GM21515 (cell line): ENCODE measurements at regions not wholly inside any gene's neighbourhood (a gene's known extent, or its start where the extent isn't known, plus 50 kb on each side); places are given as distances from the start of the nearest gene placed in this dataset.

Experiments used
- ATAC-seq: cut with Tn5 transposase; IDR thresholded peaks from one replicate; pipeline ENCODE4 v1.9.1; 2021; ENCODE audit not compliant: unreplicated experiment

- ATAC-seq: peak; percentile 91
These were observed 275.5 kb downstream of the SS18 start for GRCh38 chr18:25814841-25815458.

- no peak for ATAC-seq
These were observed 277.3 kb downstream of the SS18 start for GRCh38 chr18:25813110-25813509.

GRCh38 chr18:25810736-25811135 lies 279.7 kb downstream of the SS18 start:
- ATAC-seq: no peak

- ATAC-seq: no peak
These were observed 284.5 kb downstream of the SS18 start for GRCh38 chr18:25805939-25806338.

- no peak for ATAC-seq
These were observed 285.1 kb downstream of the SS18 start for GRCh38 chr18:25805323-25805722.

GRCh38 chr18:25799231-25799630 lies 291.2 kb downstream of the SS18 start:
- ATAC-seq: no peak

- no peak for ATAC-seq
These were observed 292.4 kb downstream of the SS18 start for GRCh38 chr18:25798046-25798445.

GRCh38 chr18:25795213-25795612 lies 295.2 kb downstream of the SS18 start:
- ATAC-seq: no peak

- no peak for ATAC-seq
These were observed 303.1 kb downstream of the SS18 start for GRCh38 chr18:25787276-25787675.

GRCh38 chr18:25786758-25787157 lies 303.7 kb downstream of the SS18 start:
- ATAC-seq: no peak

- ATAC-seq: no peak
These were observed 310.3 kb downstream of the SS18 start for GRCh38 chr18:25780105-25780504.

GRCh38 chr18:25771796-25772195 lies 318.6 kb downstream of the SS18 start:
- no peak for ATAC-seq

- ATAC-seq: no peak
These were observed 325.6 kb downstream of the SS18 start for GRCh38 chr18:25764777-25765176.

GRCh38 chr18:25759111-25759510 lies 331.3 kb downstream of the SS18 start:
- no peak for ATAC-seq

- no peak for ATAC-seq
These were observed 346.7 kb downstream of the SS18 start for GRCh38 chr18:25743646-25744151.

GRCh38 chr18:25739376-25739775 lies 351.0 kb downstream of the SS18 start:
- ATAC-seq: no peak

- no peak for ATAC-seq
These were observed 352.6 kb downstream of the SS18 start for GRCh38 chr18:25737710-25738311.

GRCh38 chr18:25736516-25736915 lies 353.9 kb downstream of the SS18 start:
- ATAC-seq: no peak

- no peak for ATAC-seq
These were observed 355.0 kb downstream of the SS18 start for GRCh38 chr18:25735459-25735858.

GRCh38 chr18:25734336-25734735 lies 356.1 kb downstream of the SS18 start:
- no peak for ATAC-seq

GRCh38 chr18:25732862-25733261 lies 357.6 kb downstream of the SS18 start:
- ATAC-seq: no peak

- ATAC-seq: no peak
These were observed 361.3 kb downstream of the SS18 start for GRCh38 chr18:25729072-25729471.
